ENCODE measurements at regions not wholly inside any gene's neighbourhood (a gene's known extent, or its start where the extent isn't known, plus 50 kb on each side); places are given as distances from the start of the nearest gene placed in this dataset.

GRCh38 chr4:8921465-8921864 is 49.8 kb upstream of the HMX1 start (continued):
- no peak for TF ChIP-seq NRF1 (IDR thresholded peaks at IDR 0.05; ENCODE audit: low read depth, low read length)

Small RNAs in the stretch of these regions (small RNA-seq; reads per million reads assigned to genes)
- 0 reads per million in 7 experiments for gene SNRPCP16
